ENCODE measurements at regions not wholly inside any gene's neighbourhood (a gene's known extent, or its start where the extent isn't known, plus 50 kb on each side); places are given as distances from the start of the nearest gene placed in this dataset.

DNA sequence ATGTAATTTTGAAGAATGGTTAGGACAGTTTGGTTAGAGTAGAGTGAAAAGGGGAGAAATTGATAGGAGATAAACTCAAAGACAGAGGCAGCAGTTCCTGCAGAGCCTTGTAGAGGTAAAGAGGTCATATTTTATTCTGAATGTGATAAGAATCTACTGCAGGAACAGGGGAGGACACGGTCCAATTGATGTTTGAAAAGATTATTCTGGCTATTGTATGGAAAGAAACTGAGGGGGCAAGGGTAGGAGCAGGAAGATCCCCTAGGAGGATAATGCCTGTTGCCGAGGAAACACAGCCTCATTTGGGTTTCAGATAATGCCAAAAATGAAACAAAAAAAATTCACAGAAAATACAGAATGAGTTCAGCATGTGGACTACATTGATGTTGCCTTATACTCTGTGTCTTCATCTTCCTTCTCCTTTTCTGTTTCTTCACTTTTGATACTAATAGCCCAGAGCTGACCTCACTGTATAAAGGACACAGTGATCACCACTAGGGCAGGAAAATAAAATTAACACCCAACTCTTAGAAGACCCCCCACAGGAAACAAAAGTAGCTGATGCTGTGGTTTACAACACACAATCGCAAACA is 454.6 kb upstream of the UBE2E2 start:
- H3K36me3 ChIP-seq (ENCODE audit: control insufficient read depth, insufficient read depth, low read length), result no peaks in the 10 kb centered on the region
- H3K27ac ChIP-seq (ENCODE audit: low read depth, low read length), result no peak overlapping the region
- no peaks in the 10 kb centered on the region for H3K27me3 ChIP-seq (ENCODE audit: control insufficient read depth, insufficient read depth, low read length)
- no peak overlapping the region for H3K9ac ChIP-seq (ENCODE audit: low read length)
- H3K4me3 ChIP-seq (ENCODE audit: low read length), result no peak overlapping the region
- no peaks in the 10 kb centered on the region for H3K4me1 ChIP-seq (ENCODE audit: control insufficient read depth, insufficient read depth, low read length)

DNA sequence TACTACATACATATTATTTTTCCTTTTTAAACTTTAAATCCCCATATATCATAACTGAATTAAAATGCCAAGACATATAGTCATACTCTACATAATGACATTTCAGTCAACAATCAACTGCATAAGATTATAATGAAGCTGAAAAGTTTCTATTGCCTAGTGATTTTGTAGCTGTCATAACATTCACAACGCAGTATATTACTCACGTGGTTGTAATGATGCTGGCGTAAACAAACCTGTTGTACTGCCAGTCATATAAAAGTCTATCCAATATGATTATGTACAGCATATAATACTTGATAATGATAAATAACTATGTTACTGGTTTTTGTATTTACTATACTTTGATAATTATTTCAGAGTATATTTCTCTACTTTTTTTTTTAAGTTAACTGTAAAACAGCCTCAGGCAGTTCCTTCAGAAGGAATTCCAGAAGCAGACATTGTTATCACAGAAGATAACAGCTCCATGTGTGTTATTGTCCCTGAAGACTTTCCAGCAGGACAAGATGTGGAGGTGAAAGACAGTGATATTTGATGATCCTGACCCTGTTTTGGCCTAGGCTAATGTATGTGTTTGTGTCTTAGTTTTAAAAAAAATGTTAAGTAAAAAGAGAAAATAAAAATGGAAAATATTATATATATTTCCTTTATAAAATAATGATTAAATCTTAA is 443.4 kb upstream of the UBE2E2 start:
- no peaks in the 10 kb centered on the region for H3K27me3 ChIP-seq (ENCODE audit: control insufficient read depth, insufficient read depth, low read length)
- no peak overlapping the region for H3K9ac ChIP-seq (ENCODE audit: low read length)
- H3K4me1 ChIP-seq (ENCODE audit: control insufficient read depth, insufficient read depth, low read length), result no peaks in the 10 kb centered on the region

DNA sequence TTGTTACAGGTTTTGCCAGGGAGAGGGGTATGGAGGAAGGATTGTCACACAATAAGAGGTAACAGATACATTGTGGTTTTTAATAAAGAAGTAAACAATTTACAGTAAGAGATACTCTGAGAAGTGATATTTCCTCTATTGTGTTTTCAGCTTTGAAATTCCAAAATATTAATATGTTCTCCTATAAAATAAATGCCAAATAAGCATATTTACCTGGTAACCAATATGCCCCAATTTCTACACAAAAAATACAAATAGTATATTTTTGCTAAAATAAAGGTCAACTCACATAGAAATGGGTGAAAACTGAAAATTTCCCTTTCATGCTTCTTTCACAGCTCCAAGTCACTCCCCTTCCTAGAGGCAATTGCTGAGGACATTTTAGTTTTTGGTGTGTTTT is 437.4 kb upstream of the UBE2E2 start:
- Histone ChIP-seq H3K27me3 (ENCODE audit: control insufficient read depth, insufficient read depth, low read length) (no peaks in the 10 kb centered on the region), H3K9ac (ENCODE audit: low read length) (no peak overlapping the region), H3K4me1 (ENCODE audit: control insufficient read depth, insufficient read depth, low read length) (no peaks in the 10 kb centered on the region), H3K36me3 (ENCODE audit: control insufficient read depth, insufficient read depth, low read length) (no peaks in the 10 kb centered on the region), H3K4me3 (ENCODE audit: low read length) (no peak overlapping the region), H3K27ac (ENCODE audit: low read depth, low read length) (no peak overlapping the region)

More for the DNA sequence above, 443.4 kb upstream of the UBE2E2 start:
- no peak overlapping the region for H3K27ac ChIP-seq (ENCODE audit: low read depth, low read length)
- H3K36me3 ChIP-seq (ENCODE audit: control insufficient read depth, insufficient read depth, low read length), result no peaks in the 10 kb centered on the region
- no peak overlapping the region for H3K4me3 ChIP-seq (ENCODE audit: low read length)

DNA sequence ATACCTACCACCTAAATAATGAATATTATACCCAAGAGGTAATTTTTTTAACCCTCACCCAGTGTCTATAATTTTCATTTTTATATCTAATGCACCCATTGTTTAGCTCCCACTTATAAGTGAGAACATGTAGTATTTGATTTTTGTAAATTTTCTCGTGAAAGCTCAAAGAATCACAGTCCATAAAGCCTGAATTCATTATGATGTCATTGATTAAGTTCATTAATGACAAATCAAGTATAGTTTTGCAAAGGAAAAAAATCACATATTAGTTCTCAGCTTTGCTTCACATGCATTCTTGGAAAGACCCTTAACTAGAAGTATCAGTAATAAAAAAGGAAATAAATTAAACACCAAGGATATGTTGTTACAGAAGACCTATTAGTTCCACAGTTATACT is 425.3 kb upstream of the UBE2E2 start:
- H3K4me3 ChIP-seq (ENCODE audit: low read length), result no peak overlapping the region
- no peak overlapping the region for H3K27ac ChIP-seq (ENCODE audit: low read depth, low read length)

DNA sequence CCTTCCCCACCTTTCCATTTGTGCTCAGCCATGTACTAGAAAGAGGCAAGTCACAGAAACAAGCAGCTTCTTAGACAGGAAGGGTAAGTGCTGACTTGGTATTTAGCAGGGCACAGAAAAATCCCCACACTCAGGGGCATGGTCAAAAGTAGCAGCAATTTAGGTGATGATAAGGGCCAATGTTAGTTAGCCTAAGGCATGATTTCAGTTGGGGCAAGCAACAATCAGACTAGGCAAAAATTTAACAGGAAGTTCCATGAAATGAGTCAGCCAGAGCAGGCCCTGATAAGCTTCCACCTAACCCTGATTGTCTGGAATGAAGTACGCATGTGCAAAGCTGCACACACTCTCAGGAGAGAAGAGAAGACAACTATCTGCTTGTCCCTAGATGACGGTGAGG is 423.4 kb upstream of the UBE2E2 start:
- Histone ChIP-seq H3K27me3 (ENCODE audit: control insufficient read depth, insufficient read depth, low read length) (no peaks in the 10 kb centered on the region), H3K4me3 (ENCODE audit: low read length) (no peak overlapping the region), H3K4me1 (ENCODE audit: control insufficient read depth, insufficient read depth, low read length) (no peaks in the 10 kb centered on the region), H3K36me3 (ENCODE audit: control insufficient read depth, insufficient read depth, low read length) (no peaks in the 10 kb centered on the region), H3K9ac (ENCODE audit: low read length) (no peak overlapping the region), H3K27ac (ENCODE audit: low read depth, low read length) (no peak overlapping the region)

More for the DNA sequence above, 425.3 kb upstream of the UBE2E2 start:
- H3K36me3 ChIP-seq (ENCODE audit: control insufficient read depth, insufficient read depth, low read length), result no peaks in the 10 kb centered on the region
- H3K4me1 ChIP-seq (ENCODE audit: control insufficient read depth, insufficient read depth, low read length), result no peaks in the 10 kb centered on the region
- H3K27me3 ChIP-seq (ENCODE audit: control insufficient read depth, insufficient read depth, low read length), result no peaks in the 10 kb centered on the region
- no peak overlapping the region for H3K9ac ChIP-seq (ENCODE audit: low read length)

DNA sequence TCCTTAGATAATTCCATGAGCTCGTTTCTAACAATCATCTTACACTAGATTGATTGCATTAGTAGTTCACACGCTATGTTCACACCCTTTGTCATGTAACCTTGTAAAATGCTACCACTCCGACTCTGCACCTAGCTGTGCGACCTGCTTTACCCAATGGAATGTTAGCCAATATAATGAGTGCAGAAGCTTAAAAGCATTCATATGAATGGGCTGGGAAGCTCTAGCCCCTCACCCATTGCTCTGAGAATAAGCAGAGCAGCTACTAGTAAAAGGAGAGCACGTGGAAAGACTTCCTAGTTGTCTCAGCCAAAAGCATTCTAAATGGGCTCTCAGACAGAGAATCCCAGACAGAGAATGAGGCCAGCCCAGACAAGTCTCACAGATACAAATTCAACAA is 410.6 kb upstream of the UBE2E2 start:
- Histone ChIP-seq H3K4me3 (ENCODE audit: low read length) (no peak overlapping the region), H3K27ac (ENCODE audit: low read depth, low read length) (no peak overlapping the region), H3K36me3 (ENCODE audit: control insufficient read depth, insufficient read depth, low read length) (no peaks in the 10 kb centered on the region), H3K27me3 (ENCODE audit: control insufficient read depth, insufficient read depth, low read length) (no peaks in the 10 kb centered on the region), H3K4me1 (ENCODE audit: control insufficient read depth, insufficient read depth, low read length) (no peaks in the 10 kb centered on the region), H3K9ac (ENCODE audit: low read length) (no peak overlapping the region)

DNA sequence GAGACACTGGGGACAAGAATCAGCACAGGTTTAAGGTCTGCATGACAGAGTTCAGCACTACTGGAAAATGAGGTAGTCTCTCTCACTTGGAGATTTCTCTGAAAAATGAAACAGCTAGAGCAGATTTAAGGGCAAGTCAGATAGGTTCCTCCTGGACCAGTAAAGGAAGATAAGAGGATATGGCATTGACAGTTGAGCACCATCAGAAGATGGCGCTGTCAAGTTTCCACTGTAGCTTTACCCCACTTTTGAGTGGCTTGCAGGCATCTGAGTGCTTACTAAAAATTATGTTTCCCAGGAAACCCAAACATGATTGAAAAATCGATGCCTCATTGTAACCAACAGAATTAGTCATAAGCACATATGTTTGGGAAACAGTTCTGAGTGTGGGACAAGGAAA is 407.2 kb upstream of the UBE2E2 start:
- Histone ChIP-seq H3K27me3 (ENCODE audit: control insufficient read depth, insufficient read depth, low read length) (no peaks in the 10 kb centered on the region), H3K27ac (ENCODE audit: low read depth, low read length) (no peak overlapping the region), H3K9ac (ENCODE audit: low read length) (no peak overlapping the region), H3K4me3 (ENCODE audit: low read length) (no peak overlapping the region), H3K4me1 (ENCODE audit: control insufficient read depth, insufficient read depth, low read length) (no peaks in the 10 kb centered on the region), H3K36me3 (ENCODE audit: control insufficient read depth, insufficient read depth, low read length) (no peaks in the 10 kb centered on the region)

DNA sequence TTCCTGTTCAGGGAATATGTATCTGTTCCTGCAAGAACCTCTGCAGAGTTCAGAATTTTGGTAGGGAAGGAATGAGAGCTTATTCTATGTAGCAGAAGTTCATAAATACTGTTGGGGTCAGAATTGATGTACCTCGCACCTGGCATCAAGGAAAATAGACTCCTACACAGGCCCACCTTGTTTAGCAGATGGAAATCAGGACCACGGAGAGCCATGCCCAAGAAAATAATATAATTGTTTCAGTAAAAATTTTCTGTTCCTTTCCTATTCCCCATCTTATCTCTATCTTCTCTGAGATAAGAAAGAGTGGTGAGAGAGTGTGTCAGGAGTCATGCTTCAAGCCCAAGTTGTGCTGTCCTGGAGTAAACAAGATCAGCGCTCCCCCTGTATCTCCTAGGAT is 404.7 kb upstream of the UBE2E2 start:
- no peak overlapping the region for H3K27ac ChIP-seq (ENCODE audit: low read depth, low read length)
- H3K9ac ChIP-seq (ENCODE audit: low read length), result no peak overlapping the region
- H3K36me3 ChIP-seq (ENCODE audit: control insufficient read depth, insufficient read depth, low read length), result no peaks in the 10 kb centered on the region
- no peak overlapping the region for H3K4me3 ChIP-seq (ENCODE audit: low read length)
- no peaks in the 10 kb centered on the region for H3K27me3 ChIP-seq (ENCODE audit: control insufficient read depth, insufficient read depth, low read length)
- no peaks in the 10 kb centered on the region for H3K4me1 ChIP-seq (ENCODE audit: control insufficient read depth, insufficient read depth, low read length)

DNA sequence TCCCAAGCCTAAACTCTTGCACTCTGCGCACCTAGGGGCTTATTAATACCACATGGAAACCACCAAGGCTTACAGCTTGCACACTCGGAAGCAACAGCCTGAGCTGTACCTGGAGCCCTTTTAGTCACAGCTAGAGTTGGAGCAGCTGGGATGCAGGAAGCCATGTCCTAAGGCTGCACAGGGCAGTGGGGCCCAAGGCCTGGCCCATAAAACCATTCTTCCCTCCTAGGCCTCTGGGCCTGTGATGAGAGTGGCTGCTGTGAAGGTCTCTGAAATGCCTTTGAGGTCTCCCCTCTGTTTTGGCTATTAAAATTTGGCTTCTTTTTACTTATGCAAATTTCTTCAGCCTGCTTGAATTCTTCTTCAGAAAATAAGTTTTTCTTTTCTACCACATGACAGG is 383.9 kb upstream of the UBE2E2 start:
- Histone ChIP-seq H3K9ac (ENCODE audit: low read length) (no peak overlapping the region), H3K27me3 (ENCODE audit: control insufficient read depth, insufficient read depth, low read length) (no peaks in the 10 kb centered on the region), H3K27ac (ENCODE audit: low read depth, low read length) (no peak overlapping the region), H3K36me3 (ENCODE audit: control insufficient read depth, insufficient read depth, low read length) (no peaks in the 10 kb centered on the region), H3K4me1 (ENCODE audit: control insufficient read depth, insufficient read depth, low read length) (no peaks in the 10 kb centered on the region), H3K4me3 (ENCODE audit: low read length) (no peak overlapping the region)

DNA sequence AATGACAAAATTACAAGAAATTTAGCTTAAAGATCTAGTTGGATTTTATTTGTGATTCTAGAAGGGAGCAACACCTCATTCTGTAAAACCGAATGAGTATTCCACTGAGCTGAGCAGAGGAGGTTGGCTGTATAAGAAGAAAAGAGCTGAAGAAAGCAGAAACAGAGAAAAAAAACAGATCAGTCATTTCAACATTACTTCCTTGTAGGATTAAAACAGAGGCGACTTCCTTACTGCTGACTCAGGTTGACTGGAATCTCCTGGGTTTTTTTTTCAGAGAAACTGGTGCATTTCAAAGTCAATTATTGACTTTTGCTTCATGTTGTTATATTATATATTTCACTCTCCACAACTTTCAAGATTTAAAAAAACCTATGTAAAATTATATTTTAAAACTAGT is 368.1 kb upstream of the UBE2E2 start:
- no peaks in the 10 kb centered on the region for H3K27me3 ChIP-seq (ENCODE audit: control insufficient read depth, insufficient read depth, low read length)
- no peak overlapping the region for H3K9ac ChIP-seq (ENCODE audit: low read length)
- no peak overlapping the region for H3K4me3 ChIP-seq (ENCODE audit: low read length)
- no peaks in the 10 kb centered on the region for H3K36me3 ChIP-seq (ENCODE audit: control insufficient read depth, insufficient read depth, low read length)
- H3K27ac ChIP-seq (ENCODE audit: low read depth, low read length), result no peak overlapping the region
- no peaks in the 10 kb centered on the region for H3K4me1 ChIP-seq (ENCODE audit: control insufficient read depth, insufficient read depth, low read length)

DNA sequence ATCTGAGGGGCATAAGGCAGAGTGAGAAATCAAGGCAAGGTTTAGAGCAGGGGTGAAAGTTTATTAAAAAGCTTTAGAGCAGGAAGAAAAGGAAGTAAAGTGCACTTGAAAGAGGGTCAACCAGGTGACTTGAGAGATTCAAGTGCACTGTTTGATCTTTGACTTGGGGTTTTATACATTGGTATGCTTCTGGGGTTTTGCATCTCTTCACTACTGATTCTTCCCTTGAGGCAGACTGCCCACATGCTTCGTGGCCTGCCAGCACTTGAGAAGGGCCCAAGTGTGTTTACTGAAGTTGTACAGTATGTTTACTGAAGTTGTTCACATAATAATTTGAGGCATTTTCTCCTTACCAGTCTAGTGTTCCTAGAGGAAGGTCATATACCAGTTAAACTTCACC is 367.0 kb upstream of the UBE2E2 start:
- H3K9ac ChIP-seq (ENCODE audit: low read length), result no peak overlapping the region
- H3K27ac ChIP-seq (ENCODE audit: low read depth, low read length), result no peak overlapping the region
- H3K36me3 ChIP-seq (ENCODE audit: control insufficient read depth, insufficient read depth, low read length), result no peaks in the 10 kb centered on the region
- H3K4me1 ChIP-seq (ENCODE audit: control insufficient read depth, insufficient read depth, low read length), result no peaks in the 10 kb centered on the region
- no peaks in the 10 kb centered on the region for H3K27me3 ChIP-seq (ENCODE audit: control insufficient read depth, insufficient read depth, low read length)
- no peak overlapping the region for H3K4me3 ChIP-seq (ENCODE audit: low read length)

DNA sequence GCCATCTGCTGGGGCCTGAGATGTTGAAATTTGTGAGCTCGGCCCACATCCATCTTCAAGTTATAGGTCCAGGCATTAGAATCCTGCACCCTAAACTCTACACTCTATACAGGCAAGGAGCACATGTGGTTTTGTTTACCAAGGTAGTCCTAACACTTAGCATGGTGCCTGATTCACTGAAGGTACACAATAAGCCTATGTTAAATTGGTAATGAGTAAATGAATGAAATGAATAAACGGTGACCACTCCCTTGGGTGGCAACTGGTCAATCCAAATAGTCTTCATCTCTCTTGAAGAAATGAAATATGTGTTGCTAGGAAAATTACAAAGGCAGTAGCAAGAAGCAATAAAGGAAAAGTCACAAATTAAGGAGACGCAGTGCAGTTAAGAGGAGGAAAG is 359.3 kb upstream of the UBE2E2 start:
- Histone ChIP-seq H3K9ac (ENCODE audit: low read length) (no peak overlapping the region), H3K4me1 (ENCODE audit: control insufficient read depth, insufficient read depth, low read length) (no peaks in the 10 kb centered on the region), H3K36me3 (ENCODE audit: control insufficient read depth, insufficient read depth, low read length) (no peaks in the 10 kb centered on the region), H3K27ac (ENCODE audit: low read depth, low read length) (no peak overlapping the region), H3K27me3 (ENCODE audit: control insufficient read depth, insufficient read depth, low read length) (no peaks in the 10 kb centered on the region), H3K4me3 (ENCODE audit: low read length) (no peak overlapping the region)

DNA sequence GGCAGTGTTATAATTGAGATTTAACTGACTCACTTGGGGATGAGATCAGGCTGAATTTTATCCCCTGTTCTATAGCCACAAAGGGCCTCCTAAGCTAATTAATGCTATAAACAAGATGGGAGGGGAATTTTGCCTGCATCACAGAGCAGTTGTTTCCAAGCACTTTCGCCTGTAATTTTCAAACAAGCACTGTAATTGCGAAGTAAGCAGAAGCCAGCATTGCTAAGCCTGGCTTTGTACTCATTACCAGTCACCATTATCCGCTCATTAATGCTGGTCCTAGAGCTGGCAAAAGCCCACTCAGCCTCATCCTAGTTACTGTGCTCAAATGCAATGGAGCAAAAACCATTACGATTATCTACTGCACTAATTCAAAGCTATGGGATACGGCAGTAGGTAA is 356.6 kb upstream of the UBE2E2 start:
- Histone ChIP-seq H3K27me3 (ENCODE audit: control insufficient read depth, insufficient read depth, low read length) (no peaks in the 10 kb centered on the region), H3K4me1 (ENCODE audit: control insufficient read depth, insufficient read depth, low read length) (no peaks in the 10 kb centered on the region), H3K36me3 (ENCODE audit: control insufficient read depth, insufficient read depth, low read length) (no peaks in the 10 kb centered on the region), H3K27ac (ENCODE audit: low read depth, low read length) (no peak overlapping the region), H3K4me3 (ENCODE audit: low read length) (no peak overlapping the region), H3K9ac (ENCODE audit: low read length) (no peak overlapping the region)
